Astrocyte (in vitro differentiated cells and primary cell): ENCODE measurements at regions not wholly inside any gene's neighbourhood (a gene's known extent, or its start where the extent isn't known, plus 50 kb on each side); places are given as distances from the start of the nearest gene placed in this dataset.

ENCODE experiments used
- EZH2 ChIP-seq: IDR thresholded peaks from 2 replicates; pipeline ENCODE4 v1.6.1; 2012; ENCODE audit warnings: mild to moderate bottlenecking, low read length, inconsistent platforms; ENCODE audit not compliant: insufficient read depth
- TF ChIP-seq, protein P1 (sequence below): IDR thresholded peaks from 2 replicates; pipeline ENCODE4 v1.5.1; 2011; ENCODE audit warnings: low read depth, mild to moderate bottlenecking, inconsistent platforms, low read length, moderate library complexity; ENCODE audit not compliant: insufficient read depth

DNA sequence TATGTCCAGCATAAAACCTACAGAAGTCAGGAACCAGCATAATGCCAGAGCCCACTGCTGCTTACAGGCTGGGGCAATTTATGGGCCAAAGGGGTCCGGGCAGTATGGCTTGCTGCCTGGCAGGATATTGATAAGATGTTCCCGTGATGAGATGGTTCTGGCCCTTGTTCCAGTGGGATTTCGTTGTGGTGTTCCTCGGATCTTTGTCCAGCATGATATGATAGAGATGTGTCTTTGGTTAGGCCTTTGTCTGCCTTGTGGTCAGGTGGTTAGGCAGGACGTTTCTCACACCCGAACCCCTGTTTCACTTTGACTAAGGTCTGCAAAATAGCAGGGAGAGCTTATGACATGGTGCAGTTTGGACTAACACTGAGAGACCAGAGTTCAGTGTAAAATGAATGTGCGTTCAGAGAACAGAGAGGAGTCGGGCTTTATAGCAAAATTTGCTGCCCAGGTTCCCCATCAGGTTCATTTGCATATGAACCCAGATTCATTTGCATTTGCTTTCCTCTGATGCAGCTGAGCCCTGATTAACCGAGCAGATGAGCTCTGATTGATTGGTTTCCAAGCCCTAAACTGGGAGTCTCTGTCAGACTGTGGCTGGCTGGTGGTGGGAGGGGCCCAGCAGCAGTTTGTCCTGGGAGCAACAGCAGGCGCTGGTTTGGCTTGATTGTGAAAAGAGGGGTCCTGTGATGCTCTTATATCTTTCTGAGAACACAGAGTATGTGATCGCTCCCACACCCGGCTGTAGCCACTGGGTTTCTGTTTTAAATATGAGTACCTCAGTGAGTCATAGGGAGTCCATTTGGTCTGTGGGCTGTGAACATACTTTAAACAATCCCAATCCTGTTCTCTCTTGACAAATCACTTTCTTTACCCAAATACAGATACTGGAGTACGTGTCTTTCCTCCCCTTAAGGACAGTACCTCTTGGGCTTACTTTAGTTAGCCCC is 156.3 kb upstream of the PZP start:
- no peak for TF ChIP-seq EZH2
- TF ChIP-seq, protein P1, sequence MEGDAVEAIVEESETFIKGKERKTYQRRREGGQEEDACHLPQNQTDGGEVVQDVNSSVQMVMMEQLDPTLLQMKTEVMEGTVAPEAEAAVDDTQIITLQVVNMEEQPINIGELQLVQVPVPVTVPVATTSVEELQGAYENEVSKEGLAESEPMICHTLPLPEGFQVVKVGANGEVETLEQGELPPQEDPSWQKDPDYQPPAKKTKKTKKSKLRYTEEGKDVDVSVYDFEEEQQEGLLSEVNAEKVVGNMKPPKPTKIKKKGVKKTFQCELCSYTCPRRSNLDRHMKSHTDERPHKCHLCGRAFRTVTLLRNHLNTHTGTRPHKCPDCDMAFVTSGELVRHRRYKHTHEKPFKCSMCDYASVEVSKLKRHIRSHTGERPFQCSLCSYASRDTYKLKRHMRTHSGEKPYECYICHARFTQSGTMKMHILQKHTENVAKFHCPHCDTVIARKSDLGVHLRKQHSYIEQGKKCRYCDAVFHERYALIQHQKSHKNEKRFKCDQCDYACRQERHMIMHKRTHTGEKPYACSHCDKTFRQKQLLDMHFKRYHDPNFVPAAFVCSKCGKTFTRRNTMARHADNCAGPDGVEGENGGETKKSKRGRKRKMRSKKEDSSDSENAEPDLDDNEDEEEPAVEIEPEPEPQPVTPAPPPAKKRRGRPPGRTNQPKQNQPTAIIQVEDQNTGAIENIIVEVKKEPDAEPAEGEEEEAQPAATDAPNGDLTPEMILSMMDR = no peak
